BLaER1 (cell line): ENCODE measurements at regions not wholly inside any gene's neighbourhood (a gene's known extent, or its start where the extent isn't known, plus 50 kb on each side); places are given as distances from the start of the nearest gene placed in this dataset.

Experiments
- H3K27ac ChIP-seq: shearing (Covaris generic); formaldehyde crosslinking; 2 replicates; pipeline ENCODE4 v1.8.1; 2022
- H3K27me3 ChIP-seq: shearing (Covaris generic); formaldehyde crosslinking; 2 replicates; pipeline ENCODE4 v1.8.1; 2022
- H3K36me3 ChIP-seq: shearing (Covaris generic); formaldehyde crosslinking; 2 replicates; pipeline ENCODE4 v1.8.1; 2022
- H3K4me1 ChIP-seq: shearing (Covaris generic); formaldehyde crosslinking; 2 replicates; pipeline ENCODE4 v1.8.1; 2022
- H3K4me2 ChIP-seq: shearing (Covaris generic); formaldehyde crosslinking; 2 replicates; pipeline ENCODE4 v1.8.1; 2022
- H3K4me3 ChIP-seq: shearing (Covaris generic); formaldehyde crosslinking; 2 replicates; pipeline ENCODE4 v1.8.1; 2022
- H3K9ac ChIP-seq: shearing (Covaris generic); formaldehyde crosslinking; 2 replicates; pipeline ENCODE4 v1.8.1; 2022
- H3K9me3 ChIP-seq: shearing (Covaris generic); formaldehyde crosslinking; 2 replicates; pipeline ENCODE4 v1.8.1; 2022
- H4K20me1 ChIP-seq: shearing (Covaris generic); formaldehyde crosslinking; 2 replicates; pipeline ENCODE4 v1.8.1; 2022
- Cebpa-rat ChIP-seq: shearing (Covaris generic); IDR thresholded peaks from 2 replicates; pipeline ENCODE4 v1.8.1; 2022

- H3K27me3 ChIP-seq, result no peaks in the 10 kb centered on the region
- no peak for TF ChIP-seq Cebpa-rat
- no peak overlapping the region for H3K27ac ChIP-seq
Measured at GRCh38 chr18:77529492-77530176, 280.0 kb downstream of the GALR1 start.

GRCh38 chr18:77530732-77531131 is 281.1 kb downstream of the GALR1 start:
- no peaks in the 10 kb centered on the region for H3K4me1 ChIP-seq
- H3K4me3 ChIP-seq, result no peak overlapping the region
- no peak overlapping the region for H3K27ac ChIP-seq
- no peaks in the 10 kb centered on the region for H4K20me1 ChIP-seq
- H3K4me2 ChIP-seq, result no peak overlapping the region
- no peak for TF ChIP-seq Cebpa-rat
- no peaks in the 10 kb centered on the region for H3K36me3 ChIP-seq
- no peak overlapping the region for H3K9ac ChIP-seq
- no peaks in the 10 kb centered on the region for H3K9me3 ChIP-seq
- no peaks in the 10 kb centered on the region for H3K27me3 ChIP-seq

More at GRCh38 chr18:77529492-77530176, 280.0 kb downstream of the GALR1 start:
- H3K4me3 ChIP-seq, result no peak overlapping the region
- H3K9ac ChIP-seq, result no peak overlapping the region
- H3K36me3 ChIP-seq, result no peaks in the 10 kb centered on the region
- H3K4me1 ChIP-seq, result no peaks in the 10 kb centered on the region
- H4K20me1 ChIP-seq, result no peaks in the 10 kb centered on the region
- no peaks in the 10 kb centered on the region for H3K9me3 ChIP-seq
- H3K4me2 ChIP-seq, result no peak overlapping the region

- H3K9ac ChIP-seq, result no peak overlapping the region
- H3K9me3 ChIP-seq, result peaks cover 12% of the 10 kb centered on the region; the same call in 1 of the 2 replicates
- TF ChIP-seq Cebpa-rat, result no peak
- H3K4me2 ChIP-seq, result no peak overlapping the region
- no peaks in the 10 kb centered on the region for H3K4me1 ChIP-seq
- no peak overlapping the region for H3K27ac ChIP-seq
- no peak overlapping the region for H3K4me3 ChIP-seq
- no peaks in the 10 kb centered on the region for H3K27me3 ChIP-seq
- no peaks in the 10 kb centered on the region for H4K20me1 ChIP-seq
- no peaks in the 10 kb centered on the region for H3K36me3 ChIP-seq
Measured at GRCh38 chr18:77539860-77540259, 290.2 kb downstream of the GALR1 start.

- H3K4me1 ChIP-seq, result peaks cover 15% of the 10 kb centered on the region
- no peak for TF ChIP-seq Cebpa-rat
Measured at GRCh38 chr18:77544792-77545191, 295.1 kb downstream of the GALR1 start.

GRCh38 chr18:77547757-77548156 is 298.1 kb downstream of the GALR1 start:
- Histone ChIP-seq H3K4me2 (peak overlapping the region; percentile 57), H3K9ac (no peak overlapping the region)
- no peak for TF ChIP-seq Cebpa-rat

More at GRCh38 chr18:77544792-77545191, 295.1 kb downstream of the GALR1 start:
- Histone ChIP-seq H3K4me2 (no peak overlapping the region), H3K27ac (no peak overlapping the region), H3K9ac (no peak overlapping the region), H4K20me1 (no peaks in the 10 kb centered on the region), H3K9me3 (no peaks in the 10 kb centered on the region), H3K4me3 (no peak overlapping the region), H3K27me3 (no peaks in the 10 kb centered on the region), H3K36me3 (no peaks in the 10 kb centered on the region)

GRCh38 chr18:77548790-77549420 is 299.3 kb downstream of the GALR1 start:
- no peak for TF ChIP-seq Cebpa-rat

More at GRCh38 chr18:77547757-77548156, 298.1 kb downstream of the GALR1 start:
- peaks cover 15% of the 10 kb centered on the region for H3K4me1 ChIP-seq
- H3K36me3 ChIP-seq, result no peaks in the 10 kb centered on the region
- no peak overlapping the region for H3K4me3 ChIP-seq
- H3K27ac ChIP-seq, result no peak overlapping the region
- no peaks in the 10 kb centered on the region for H4K20me1 ChIP-seq
- H3K9me3 ChIP-seq, result no peaks in the 10 kb centered on the region
- no peaks in the 10 kb centered on the region for H3K27me3 ChIP-seq

GRCh38 chr18:77550625-77551024 is 301.0 kb downstream of the GALR1 start:
- Histone ChIP-seq H3K9ac (no peak overlapping the region), H4K20me1 (no peaks in the 10 kb centered on the region), H3K4me2 (no peak overlapping the region), H3K36me3 (no peaks in the 10 kb centered on the region), H3K4me3 (no peak overlapping the region), H3K9me3 (no peaks in the 10 kb centered on the region), H3K27ac (no peak overlapping the region), H3K4me1 (peaks cover 15% of the 10 kb centered on the region), H3K27me3 (no peaks in the 10 kb centered on the region)
- no peak for TF ChIP-seq Cebpa-rat

More at GRCh38 chr18:77548790-77549420, 299.3 kb downstream of the GALR1 start:
- no peak overlapping the region for H3K27ac ChIP-seq
- H3K4me2 ChIP-seq, result no peak overlapping the region
- H3K27me3 ChIP-seq, result no peaks in the 10 kb centered on the region
- no peaks in the 10 kb centered on the region for H4K20me1 ChIP-seq
- no peaks in the 10 kb centered on the region for H3K36me3 ChIP-seq
- no peak overlapping the region for H3K9ac ChIP-seq
- H3K4me3 ChIP-seq, result no peak overlapping the region
- H3K9me3 ChIP-seq, result no peaks in the 10 kb centered on the region
- H3K4me1 ChIP-seq, result peaks cover 15% of the 10 kb centered on the region

GRCh38 chr18:77551055-77551454 is 301.4 kb downstream of the GALR1 start:
- H4K20me1 ChIP-seq, result no peaks in the 10 kb centered on the region
- H3K27me3 ChIP-seq, result no peaks in the 10 kb centered on the region
- no peaks in the 10 kb centered on the region for H3K36me3 ChIP-seq
- no peak overlapping the region for H3K4me3 ChIP-seq
- no peak overlapping the region for H3K9ac ChIP-seq
- no peaks in the 10 kb centered on the region for H3K9me3 ChIP-seq
- H3K4me2 ChIP-seq, result no peak overlapping the region
- TF ChIP-seq Cebpa-rat, result no peak
- H3K4me1 ChIP-seq, result peaks cover 15% of the 10 kb centered on the region
- H3K27ac ChIP-seq, result no peak overlapping the region

GRCh38 chr18:77552945-77553344 is 303.3 kb downstream of the GALR1 start:
- Histone ChIP-seq H3K27ac (no peak overlapping the region), H3K4me3 (no peak overlapping the region), H3K27me3 (no peaks in the 10 kb centered on the region)

GRCh38 chr18:77554061-77554460 is 304.4 kb downstream of the GALR1 start:
- no peak overlapping the region for H3K27ac ChIP-seq
- H3K4me3 ChIP-seq, result no peak overlapping the region
- no peak overlapping the region for H3K9ac ChIP-seq
- H3K9me3 ChIP-seq, result no peaks in the 10 kb centered on the region
- H4K20me1 ChIP-seq, result no peaks in the 10 kb centered on the region
- no peaks in the 10 kb centered on the region for H3K36me3 ChIP-seq
- H3K27me3 ChIP-seq, result no peaks in the 10 kb centered on the region
- no peak overlapping the region for H3K4me2 ChIP-seq
- H3K4me1 ChIP-seq, result no peaks in the 10 kb centered on the region
- TF ChIP-seq Cebpa-rat, result no peak

More at GRCh38 chr18:77552945-77553344, 303.3 kb downstream of the GALR1 start:
- Histone ChIP-seq H3K9ac (no peak overlapping the region), H3K4me1 (peaks cover under 1% of the 10 kb centered on the region; the same call in 1 of the 2 replicates), H3K9me3 (no peaks in the 10 kb centered on the region), H4K20me1 (no peaks in the 10 kb centered on the region), H3K36me3 (no peaks in the 10 kb centered on the region), H3K4me2 (no peak overlapping the region)
- TF ChIP-seq Cebpa-rat, result no peak
